GM10266 (cell line): ENCODE measurements at regions not wholly inside any gene's neighbourhood (a gene's known extent, or its start where the extent isn't known, plus 50 kb on each side); places are given as distances from the start of the nearest gene placed in this dataset.

ENCODE experiments used
- DNase-seq: peaks from one replicate; pipeline ENCODE4 v3.0.0; 2012; ENCODE audit errors: extremely low spot score
- TF ChIP-seq, protein P1 (sequence below): IDR thresholded peaks from 2 replicates; pipeline ENCODE4 v1.5.1; 2012; ENCODE audit warnings: mild to moderate bottlenecking, low read depth; ENCODE audit not compliant: control insufficient read depth, insufficient read depth; ENCODE audit errors: missing control alignments

GRCh38 chr22:22825213-22825593, 62.4 kb upstream of the IGLL5 start:
- no peak for DNase-seq
- TF ChIP-seq, protein P1, sequence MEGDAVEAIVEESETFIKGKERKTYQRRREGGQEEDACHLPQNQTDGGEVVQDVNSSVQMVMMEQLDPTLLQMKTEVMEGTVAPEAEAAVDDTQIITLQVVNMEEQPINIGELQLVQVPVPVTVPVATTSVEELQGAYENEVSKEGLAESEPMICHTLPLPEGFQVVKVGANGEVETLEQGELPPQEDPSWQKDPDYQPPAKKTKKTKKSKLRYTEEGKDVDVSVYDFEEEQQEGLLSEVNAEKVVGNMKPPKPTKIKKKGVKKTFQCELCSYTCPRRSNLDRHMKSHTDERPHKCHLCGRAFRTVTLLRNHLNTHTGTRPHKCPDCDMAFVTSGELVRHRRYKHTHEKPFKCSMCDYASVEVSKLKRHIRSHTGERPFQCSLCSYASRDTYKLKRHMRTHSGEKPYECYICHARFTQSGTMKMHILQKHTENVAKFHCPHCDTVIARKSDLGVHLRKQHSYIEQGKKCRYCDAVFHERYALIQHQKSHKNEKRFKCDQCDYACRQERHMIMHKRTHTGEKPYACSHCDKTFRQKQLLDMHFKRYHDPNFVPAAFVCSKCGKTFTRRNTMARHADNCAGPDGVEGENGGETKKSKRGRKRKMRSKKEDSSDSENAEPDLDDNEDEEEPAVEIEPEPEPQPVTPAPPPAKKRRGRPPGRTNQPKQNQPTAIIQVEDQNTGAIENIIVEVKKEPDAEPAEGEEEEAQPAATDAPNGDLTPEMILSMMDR = no peak

GRCh38 chr22:22827187-22827939, 60.3 kb upstream of the IGLL5 start:
- TF ChIP-seq, protein P1 = no peak
- no peak for DNase-seq

DNA sequence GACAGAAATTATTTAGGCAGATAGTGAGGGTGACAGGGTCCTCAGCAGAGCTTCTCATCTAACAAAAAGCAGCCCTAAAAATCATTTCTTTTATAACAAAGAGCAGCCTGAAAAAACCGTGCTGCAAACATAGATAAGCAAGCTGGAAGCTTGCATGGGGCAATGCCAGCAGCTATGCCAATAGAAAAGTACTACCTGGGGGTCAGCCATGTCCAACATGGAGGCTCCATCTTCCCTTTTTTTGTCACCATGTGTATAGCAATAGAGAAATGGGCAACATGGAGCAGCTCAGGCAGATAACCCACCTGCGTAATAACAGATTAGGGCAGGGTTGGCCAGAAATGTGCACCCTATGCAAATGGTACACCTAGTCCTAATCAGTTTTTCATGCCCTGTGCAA, 57.4 kb upstream of the IGLL5 start:
- DNase-seq = no peak
- TF ChIP-seq, protein P1 = no peak

GRCh38 chr22:22830957-22831688, 56.5 kb upstream of the IGLL5 start:
- TF ChIP-seq, protein P1 = no peak
- no peak for DNase-seq

GRCh38 chr22:22833059-22833458, 54.6 kb upstream of the IGLL5 start:
- no peak for DNase-seq
- TF ChIP-seq, protein P1 = no peak

- TF ChIP-seq, protein P1 = no peak
These were observed 54.1 kb upstream of the IGLL5 start for GRCh38 chr22:22833488-22833887.

DNA sequence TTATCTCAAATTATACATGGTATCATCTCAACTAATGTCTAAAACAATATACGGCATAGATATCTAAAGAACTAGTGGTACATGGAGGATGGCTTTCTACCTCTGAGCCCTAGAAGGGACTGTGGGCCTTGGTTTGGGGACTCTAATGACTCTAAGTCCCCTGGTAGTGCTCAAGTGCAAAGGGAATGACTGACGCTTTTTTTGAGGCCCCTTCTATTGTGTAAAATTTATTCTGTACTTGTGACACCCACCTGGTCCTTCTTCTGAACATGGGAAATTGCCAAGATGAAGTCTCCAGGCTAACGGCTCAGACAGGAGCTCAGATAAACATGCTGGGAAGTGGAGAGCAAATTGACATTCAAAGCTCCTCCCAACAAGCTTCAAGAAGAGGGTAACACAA, 53.4 kb upstream of the IGLL5 start:
- DNase-seq = no peak
- TF ChIP-seq, protein P1 = no peak

More at GRCh38 chr22:22833488-22833887, 54.1 kb upstream of the IGLL5 start:
- no peak for DNase-seq
